WTC11 (cell line): ENCODE measurements at regions not wholly inside any gene's neighbourhood (a gene's known extent, or its start where the extent isn't known, plus 50 kb on each side); places are given as distances from the start of the nearest gene placed in this dataset.

Experiments used
- ATAC-seq: fragments of 200-7000 bp; cut with Tn5 transposase; 2 replicates; pipeline ENCODE4 v1.10.0; 2021; ENCODE audit warnings: mild to moderate bottlenecking, moderate library complexity
- CTCF ChIA-PET: fragments of 300-600 bp; sonication (Branson Sonifier 250); formaldehyde crosslinking; loops from one replicate; lab custom pipeline; 2021; ENCODE audit warnings: antibody characterized with exemption; lab: Charles Lee
- POLR2A ChIA-PET: fragments of 350-600 bp; sonication (Branson Sonifier 250); formaldehyde crosslinking; loops from one replicate; lab custom pipeline; 2021; ENCODE audit warnings: antibody characterized with exemption; lab: Charles Lee
- DNase-seq: peaks from one replicate; pipeline ENCODE4 v3.0.0; 2021; ENCODE audit warnings: low spot score
- H3K27ac Mint-ChIP-seq: 2 replicates; pipeline ENCODE4 v1.8.0; 2021; ENCODE audit warnings: mixed read lengths
- H3K27me3 Mint-ChIP-seq: 2 replicates; pipeline ENCODE4 v1.8.0; 2021; ENCODE audit warnings: low read depth, mild to moderate bottlenecking, moderate library complexity, mixed read lengths
- H3K36me3 Mint-ChIP-seq: 2 replicates; pipeline ENCODE4 v1.8.0; 2021; ENCODE audit warnings: mixed read lengths
- H3K4me1 Mint-ChIP-seq: 2 replicates; pipeline ENCODE4 v1.8.0; 2022; ENCODE audit warnings: mixed read lengths
- H3K4me3 Mint-ChIP-seq: 2 replicates; pipeline ENCODE4 v1.8.0; 2021; ENCODE audit warnings: mild to moderate bottlenecking, moderate library complexity, mixed read lengths
- H3K9me3 Mint-ChIP-seq: 2 replicates; pipeline ENCODE4 v1.8.0; 2021; ENCODE audit warnings: mixed read lengths
- ATF6 ChIP-seq: sonication (generic); formaldehyde crosslinking; IDR thresholded peaks from 2 replicates; pipeline ENCODE4 v1.8.1; 2023; ENCODE audit warnings: mild to moderate bottlenecking, missing genetic modification reagents
- CBFB ChIP-seq: sonication (generic); formaldehyde crosslinking; IDR thresholded peaks from 2 replicates; pipeline ENCODE4 v1.8.1; 2022; ENCODE audit warnings: mild to moderate bottlenecking, low read depth, missing genetic modification reagents
- CREM ChIP-seq: sonication (generic); formaldehyde crosslinking; IDR thresholded peaks from 2 replicates; pipeline ENCODE4 v1.8.1; 2022; ENCODE audit warnings: mild to moderate bottlenecking, missing genetic modification reagents, moderate library complexity
- IRF2 ChIP-seq: sonication (generic); formaldehyde crosslinking; IDR thresholded peaks from 2 replicates; pipeline ENCODE4 v1.8.0; 2022; ENCODE audit warnings: low read depth, missing genetic modification reagents, borderline replicate concordance
- JUN ChIP-seq: sonication (generic); formaldehyde crosslinking; IDR thresholded peaks from 2 replicates; pipeline ENCODE4 v1.8.0; 2023; ENCODE audit warnings: mild to moderate bottlenecking, missing genetic modification reagents
- KAT7 ChIP-seq: sonication (generic); formaldehyde crosslinking; IDR thresholded peaks from 2 replicates; pipeline ENCODE4 v1.8.1; 2023; ENCODE audit warnings: missing genetic modification reagents, mild to moderate bottlenecking, borderline replicate concordance
- MYBL2 ChIP-seq: sonication (generic); formaldehyde crosslinking; IDR thresholded peaks from 2 replicates; pipeline ENCODE4 v1.8.1; 2023; ENCODE audit warnings: mild to moderate bottlenecking, moderate library complexity, missing genetic modification reagents
- NFYB ChIP-seq: sonication (generic); formaldehyde crosslinking; conservative IDR thresholded peaks from 2 replicates; pipeline ENCODE4 v1.8.0; 2022; ENCODE audit warnings: low read depth, missing genetic modification reagents
- NR2C2 ChIP-seq: sonication (generic); formaldehyde crosslinking; IDR thresholded peaks from 2 replicates; pipeline ENCODE4 v1.8.0; 2022; ENCODE audit warnings: mild to moderate bottlenecking, missing genetic modification reagents
- PRDM15 ChIP-seq: sonication (generic); formaldehyde crosslinking; IDR thresholded peaks from 2 replicates; pipeline ENCODE4 v1.8.0; 2022; ENCODE audit warnings: missing genetic modification reagents
- PREB ChIP-seq: sonication (generic); formaldehyde crosslinking; IDR thresholded peaks from 2 replicates; pipeline ENCODE4 v1.8.1; 2022; ENCODE audit warnings: mild to moderate bottlenecking, missing genetic modification reagents, moderate library complexity, borderline replicate concordance
- SOX15 ChIP-seq: fragments of 250-450 bp; sonication (Bioruptor Pico); IDR thresholded peaks from 2 replicates; pipeline ENCODE4 v1.9.0; 2021; ENCODE audit warnings: mild to moderate bottlenecking
- ZNF219 ChIP-seq: sonication (generic); formaldehyde crosslinking; IDR thresholded peaks from 2 replicates; pipeline ENCODE4 v1.8.0; 2023; ENCODE audit warnings: missing genetic modification reagents, mild to moderate bottlenecking, borderline replicate concordance
- ZNF263 ChIP-seq: sonication (generic); formaldehyde crosslinking; IDR thresholded peaks from 2 replicates; pipeline ENCODE4 v1.8.1; 2022; ENCODE audit warnings: low read depth, mild to moderate bottlenecking, moderate library complexity, missing genetic modification reagents
- ZNF396 ChIP-seq: fragments of 250-450 bp; sonication (Bioruptor Pico); IDR thresholded peaks from 2 replicates; pipeline ENCODE4 v1.8.0; 2021; ENCODE audit warnings: mild to moderate bottlenecking, moderate library complexity, borderline replicate concordance
- TF ChIP-seq, protein P1 (sequence below): sonication (generic); formaldehyde crosslinking; IDR thresholded peaks from 2 replicates; pipeline ENCODE4 v1.8.1; 2023; ENCODE audit warnings: mild to moderate bottlenecking, missing genetic modification reagents, borderline replicate concordance
- TF ChIP-seq, protein P2 (sequence below): sonication (generic); formaldehyde crosslinking; IDR thresholded peaks from 2 replicates; pipeline ENCODE4 v1.8.0; 2023; ENCODE audit warnings: mild to moderate bottlenecking, missing genetic modification reagents

- Mint-ChIP-seq H3K4me1 (no peaks in the 10 kb centered on the region), H3K4me3 (no peak overlapping the region)
- TF ChIP-seq PRDM15 = no peak
- no peak for TF ChIP-seq CBFB (CRISPR knock-in tag)
- TF ChIP-seq IRF2 = no peak
- TF ChIP-seq ZNF396 (CRISPR knock-in tag) = no peak
- TF ChIP-seq ATF6 (CRISPR knock-in tag) = no peak
- TF ChIP-seq, all 79 proteins: peak for 0
- ChIA-PET CTCF (no interaction called here), POLR2A (no interaction called here)
- no peak for DNase-seq
- Mint-ChIP-seq H3K27ac (no peak overlapping the region), H3K36me3 (no peaks in the 10 kb centered on the region), H3K27me3 (no peaks in the 10 kb centered on the region; the same call in 1 of the 2 replicates), H3K9me3 (peaks cover 5% of the 10 kb centered on the region; the same call in 1 of the 2 replicates)
- no peak for ATAC-seq
These were observed 727.7 kb upstream of the SLIT2 start for GRCh38 chr4:19523964-19524363.

DNA sequence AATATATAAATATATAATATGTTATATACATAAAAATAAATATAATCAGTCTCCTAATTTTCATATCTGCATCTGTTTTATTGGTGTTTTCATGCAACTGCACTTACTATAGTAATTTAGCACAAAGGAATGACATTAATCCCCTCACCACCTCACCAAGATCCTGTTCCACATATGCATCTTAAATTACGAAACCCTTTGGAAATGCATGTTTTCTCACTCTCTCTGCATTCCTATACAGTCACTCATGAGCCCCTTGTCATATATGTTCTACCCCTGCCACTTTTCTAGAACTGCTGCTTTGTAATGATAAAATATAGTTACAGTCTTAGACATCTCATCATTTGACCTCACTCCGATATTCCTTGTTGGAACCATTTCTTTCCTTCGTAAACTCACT is 728.7 kb upstream of the SLIT2 start:
- ChIA-PET POLR2A (no interaction called here), CTCF (no interaction called here)
- Mint-ChIP-seq H3K27me3 (no peaks in the 10 kb centered on the region), H3K4me1 (no peaks in the 10 kb centered on the region), H3K4me3 (no peak overlapping the region), H3K36me3 (no peaks in the 10 kb centered on the region), H3K9me3 (no peaks in the 10 kb centered on the region), H3K27ac (no peak overlapping the region)
- DNase-seq (no peak), ATAC-seq (no peak)
- TF ChIP-seq ZNF219 (CRISPR knock-in tag) (no peak), ZNF263 (no peak), NFYB (CRISPR knock-in tag) (no peak), CREM (no peak), KAT7 (CRISPR knock-in tag) (no peak), JUN (no peak), PRDM15 (no peak), MYBL2 (CRISPR knock-in tag) (no peak), PREB (no peak), SOX15 (CRISPR knock-in tag) (no peak), NR2C2 (CRISPR knock-in tag) (no peak)
- TF ChIP-seq, protein P1, sequence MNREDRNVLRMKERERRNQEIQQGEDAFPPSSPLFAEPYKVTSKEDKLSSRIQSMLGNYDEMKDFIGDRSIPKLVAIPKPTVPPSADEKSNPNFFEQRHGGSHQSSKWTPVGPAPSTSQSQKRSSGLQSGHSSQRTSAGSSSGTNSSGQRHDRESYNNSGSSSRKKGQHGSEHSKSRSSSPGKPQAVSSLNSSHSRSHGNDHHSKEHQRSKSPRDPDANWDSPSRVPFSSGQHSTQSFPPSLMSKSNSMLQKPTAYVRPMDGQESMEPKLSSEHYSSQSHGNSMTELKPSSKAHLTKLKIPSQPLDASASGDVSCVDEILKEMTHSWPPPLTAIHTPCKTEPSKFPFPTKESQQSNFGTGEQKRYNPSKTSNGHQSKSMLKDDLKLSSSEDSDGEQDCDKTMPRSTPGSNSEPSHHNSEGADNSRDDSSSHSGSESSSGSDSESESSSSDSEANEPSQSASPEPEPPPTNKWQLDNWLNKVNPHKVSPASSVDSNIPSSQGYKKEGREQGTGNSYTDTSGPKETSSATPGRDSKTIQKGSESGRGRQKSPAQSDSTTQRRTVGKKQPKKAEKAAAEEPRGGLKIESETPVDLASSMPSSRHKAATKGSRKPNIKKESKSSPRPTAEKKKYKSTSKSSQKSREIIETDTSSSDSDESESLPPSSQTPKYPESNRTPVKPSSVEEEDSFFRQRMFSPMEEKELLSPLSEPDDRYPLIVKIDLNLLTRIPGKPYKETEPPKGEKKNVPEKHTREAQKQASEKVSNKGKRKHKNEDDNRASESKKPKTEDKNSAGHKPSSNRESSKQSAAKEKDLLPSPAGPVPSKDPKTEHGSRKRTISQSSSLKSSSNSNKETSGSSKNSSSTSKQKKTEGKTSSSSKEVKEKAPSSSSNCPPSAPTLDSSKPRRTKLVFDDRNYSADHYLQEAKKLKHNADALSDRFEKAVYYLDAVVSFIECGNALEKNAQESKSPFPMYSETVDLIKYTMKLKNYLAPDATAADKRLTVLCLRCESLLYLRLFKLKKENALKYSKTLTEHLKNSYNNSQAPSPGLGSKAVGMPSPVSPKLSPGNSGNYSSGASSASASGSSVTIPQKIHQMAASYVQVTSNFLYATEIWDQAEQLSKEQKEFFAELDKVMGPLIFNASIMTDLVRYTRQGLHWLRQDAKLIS (CRISPR knock-in tag) = no peak
- TF ChIP-seq, protein P2, sequence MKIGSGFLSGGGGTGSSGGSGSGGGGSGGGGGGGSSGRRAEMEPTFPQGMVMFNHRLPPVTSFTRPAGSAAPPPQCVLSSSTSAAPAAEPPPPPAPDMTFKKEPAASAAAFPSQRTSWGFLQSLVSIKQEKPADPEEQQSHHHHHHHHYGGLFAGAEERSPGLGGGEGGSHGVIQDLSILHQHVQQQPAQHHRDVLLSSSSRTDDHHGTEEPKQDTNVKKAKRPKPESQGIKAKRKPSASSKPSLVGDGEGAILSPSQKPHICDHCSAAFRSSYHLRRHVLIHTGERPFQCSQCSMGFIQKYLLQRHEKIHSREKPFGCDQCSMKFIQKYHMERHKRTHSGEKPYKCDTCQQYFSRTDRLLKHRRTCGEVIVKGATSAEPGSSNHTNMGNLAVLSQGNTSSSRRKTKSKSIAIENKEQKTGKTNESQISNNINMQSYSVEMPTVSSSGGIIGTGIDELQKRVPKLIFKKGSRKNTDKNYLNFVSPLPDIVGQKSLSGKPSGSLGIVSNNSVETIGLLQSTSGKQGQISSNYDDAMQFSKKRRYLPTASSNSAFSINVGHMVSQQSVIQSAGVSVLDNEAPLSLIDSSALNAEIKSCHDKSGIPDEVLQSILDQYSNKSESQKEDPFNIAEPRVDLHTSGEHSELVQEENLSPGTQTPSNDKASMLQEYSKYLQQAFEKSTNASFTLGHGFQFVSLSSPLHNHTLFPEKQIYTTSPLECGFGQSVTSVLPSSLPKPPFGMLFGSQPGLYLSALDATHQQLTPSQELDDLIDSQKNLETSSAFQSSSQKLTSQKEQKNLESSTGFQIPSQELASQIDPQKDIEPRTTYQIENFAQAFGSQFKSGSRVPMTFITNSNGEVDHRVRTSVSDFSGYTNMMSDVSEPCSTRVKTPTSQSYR (CRISPR knock-in tag) = no peak
